Heart right ventricle (tissue), 16 donors: ENCODE measurements at regions not wholly inside any gene's neighbourhood (a gene's known extent, or its start where the extent isn't known, plus 50 kb on each side); places are given as distances from the start of the nearest gene placed in this dataset.

ENCODE experiments used
- ATAC-seq, 8 donors: fragments of 200-7000 bp; cut with Tn5 transposase; one replicate each; pipeline ENCODE4 v1.9.1; 2020; ENCODE audit warnings: mild to moderate bottlenecking in 8 of 8, moderate library complexity in 8 of 8, moderate number of reproducible peaks in 1 of 8
- DNase-seq, 2 donors: peaks; one replicate each; pipeline ENCODE4 v3.0.0-alpha.2; 2020
- H3K27ac ChIP-seq, 10 donors: fragments of 200-600 bp; sonication (generic) in 2 of 10; one replicate each; pipeline versions ENCODE4 v1.5.0 to v1.8.0; 2020 to 2022; ENCODE audit warnings: mild to moderate bottlenecking in 3 of 10
- H3K27me3 ChIP-seq, 7 donors: fragments of 200-600 bp; one replicate each; pipeline ENCODE4 v1.8.0; 2021 to 2022; ENCODE audit warnings: mild to moderate bottlenecking in 2 of 7
- H3K36me3 ChIP-seq, 9 donors: fragments of 200-600 bp; sonication (generic) in 1 of 9; one replicate each; pipeline versions ENCODE4 v1.5.0 to v1.8.0; 2020 to 2022; ENCODE audit warnings: mild to moderate bottlenecking in 2 of 9
- H3K4me1 ChIP-seq, 9 donors: fragments of 200-600 bp; sonication (generic) in 1 of 9; one replicate each; pipeline versions ENCODE4 v1.5.0 to v1.8.0; 2020 to 2022; ENCODE audit warnings: mild to moderate bottlenecking in 4 of 9
- H3K4me3 ChIP-seq, 10 donors: fragments of 200-600 bp; sonication (generic) in 2 of 10; one replicate each; pipeline versions ENCODE4 v1.5.0 to v1.8.0; 2020 to 2022; ENCODE audit warnings: mild to moderate bottlenecking in 7 of 10, moderate library complexity in 2 of 10
- H3K9me3 ChIP-seq, 11 donors: fragments of 200-600 bp in 10 of 11; sonication (generic) in 2 of 11; one replicate each; pipeline versions ENCODE4 v1.5.0 to v1.8.0; 2013 to 2022; ENCODE audit warnings: mild to moderate bottlenecking in 2 of 11, control low read depth in 1 of 11, moderate library complexity in 1 of 11
- CTCF ChIP-seq, 9 donors: fragments of 200-600 bp; sonication (generic) in 2 of 9; IDR thresholded peaks; one replicate each; pipeline versions ENCODE4 v1.5.0 to v1.8.0; 2021 to 2022; ENCODE audit warnings: antibody characterized with exemption in 9 of 9, mild to moderate bottlenecking in 5 of 9, moderate library complexity in 1 of 9
- WGBS, 2 donors: extraction: QIAGEN DNeasy Blood & Tissue Kit; methylation state at CpG; one replicate each; pipeline ENCODE4 v1.1.7; 2013; ENCODE audit warnings: inconsistent platforms in 1 of 2; 5-methylcytosine and 5-hydroxymethylcytosine counted together
- intact Hi-C, 10 donors: fragments of 100-400 bp; cut with DNase I; formaldehyde crosslinking; loops; one replicate each; pipeline versions ENCODE4 v1.11.1 to v1.14.2; 2022
- donor health status: Arrhythmogenic right ventricular cardiomyopathy.
- donor health status: ischemic (EF 13 %, LVEDD 7.1; RV severe dilation, severe dysfunction).
- donor health status: healthy with polysubstance abuse.
- donor health status: DM: no; HTN: yes; CAD: no.
- donor health status: DM: no; HTN: no; CAD: no.
- donor health status: ischemic (EF 25% LVEDD 6.9; RV normal size, moderate dysfunction).
- donor health status: ischemic (EF 25% LVEDD 5.7; RV mildly dilated, moderate dysfunction).
- donor health status: healthy.
- donor health status: DM: yes; HTN: yes; CAD: no.
- donor health status: Ischemic cardiomyopathy.
- donor health status: ischemic (EF 35%, LVEDD 5.7; RV mildly dilated, moderate dysfunction).
- donor health status: nonischemic (EF 11% LVEDD 7.7; RV severe dilation, severe dysfunction).
- donor health status: DM: yes; HTN: yes; CAD: no.
- donor health status: PGD.
- donor health status: ischemic (EF 29% LVEDD 5.4; RV normal size, mild dysfunction).
- donor health status: nonischemic (EF 23%, LVEDD 6.1; RV moderate dilation, normal function).

DNA sequence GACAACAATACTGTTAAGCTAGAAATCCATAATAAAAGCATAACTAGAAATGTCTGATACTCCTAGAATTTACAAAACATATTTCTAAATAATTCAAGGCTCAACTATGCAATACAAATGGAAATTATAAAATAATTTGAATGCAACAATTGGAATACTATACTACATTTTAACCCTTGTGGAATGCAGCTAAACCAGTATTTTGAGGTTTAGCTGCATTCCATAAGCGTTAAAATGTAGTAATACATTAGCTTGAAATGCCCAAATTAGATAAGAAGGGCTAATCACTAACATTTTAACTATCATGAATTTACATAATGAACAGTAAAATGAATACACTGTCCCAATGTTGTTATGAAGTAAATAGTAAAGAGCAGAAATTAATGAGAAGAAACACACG, 617.2 kb upstream of the CHORDC1 start:
- Histone ChIP-seq H3K27me3 (no peaks in the 10 kb centered on the region), H3K9me3 (peaks cover 0 to 5% (median 0%) of the 10 kb centered on the region in 11 donors), H3K4me3 (no peak overlapping the region), H3K27ac (no peak overlapping the region), H3K36me3 (no peaks in the 10 kb centered on the region), H3K4me1 (no peaks in the 10 kb centered on the region)
- ATAC-seq: no peak
- TF ChIP-seq CTCF (IDR thresholded peaks at IDR 0.05): no peak
- intact Hi-C loops: no loop called here
- DNase-seq: no peak
- 90 to 92% methylated on average over 2 of the region's 2 CpGs for WGBS, 2 donors

- no peak for TF ChIP-seq CTCF (IDR thresholded peaks at IDR 0.05)
- H3K27me3 ChIP-seq: no peaks in the 10 kb centered on the region
- H3K36me3 ChIP-seq: no peaks in the 10 kb centered on the region
- 43 to 62% methylated on average over 1 of the region's 1 CpG for WGBS, 2 donors
- no peak for ATAC-seq
- intact Hi-C loops: no loop called here
- no peaks in the 10 kb centered on the region for H3K4me1 ChIP-seq
- no peak for DNase-seq
- peaks cover 0 to 16% (median 0%) of the 10 kb centered on the region in 11 donors for H3K9me3 ChIP-seq
- no peak overlapping the region for H3K27ac ChIP-seq
- no peak overlapping the region for H3K4me3 ChIP-seq
Measured at GRCh38 chr11:90836031-90836430, 613.2 kb upstream of the CHORDC1 start.

GRCh38 chr11:90823446-90823845, 600.6 kb upstream of the CHORDC1 start:
- H3K36me3 ChIP-seq: no peaks in the 10 kb centered on the region
- H3K27ac ChIP-seq: no peak overlapping the region
- no peak overlapping the region for H3K4me3 ChIP-seq
- no peak for TF ChIP-seq CTCF (IDR thresholded peaks at IDR 0.05)
- 78 to 84% methylated on average over 4 of the region's 4 CpGs for whole genome bisulfite sequencing, 2 donors
- no peaks in the 10 kb centered on the region for H3K27me3 ChIP-seq
- ATAC-seq (no peak), DNase-seq (no peak)
- intact Hi-C loops: no loop called here
- H3K4me1 ChIP-seq: no peaks in the 10 kb centered on the region
- peaks cover 0 to 25% (median 0%) of the 10 kb centered on the region in 11 donors for H3K9me3 ChIP-seq

GRCh38 chr11:90822996-90823395, 600.1 kb upstream of the CHORDC1 start:
- WGBS, 2 donors: 77 to 87% methylated on average over 5 of the region's 5 CpGs
- TF ChIP-seq CTCF (IDR thresholded peaks at IDR 0.05): no peak
- no peaks in the 10 kb centered on the region for H3K27me3 ChIP-seq
- no peak overlapping the region for H3K4me3 ChIP-seq
- intact Hi-C loops: no loop called here
- no peak overlapping the region for H3K27ac ChIP-seq
- H3K36me3 ChIP-seq: no peaks in the 10 kb centered on the region
- H3K4me1 ChIP-seq: no peaks in the 10 kb centered on the region
- ATAC-seq: no peak
- DNase-seq: no peak
- peaks cover 0 to 25% (median 0%) of the 10 kb centered on the region in 11 donors for H3K9me3 ChIP-seq
